K562 (cell line): ENCODE measurements at regions not wholly inside any gene's neighbourhood (a gene's known extent, or its start where the extent isn't known, plus 50 kb on each side); places are given as distances from the start of the nearest gene placed in this dataset.

ENCODE experiments used
- ATAC-seq: fragments of 200-7000 bp; cut with Tn5 transposase; 3 replicates; pipeline ENCODE4 v1.9.1; 2020; ENCODE audit warnings: moderate library complexity
- BruUV-seq: library from RNA; stranded (reverse); fragments of 400-500 nt; replicated peaks from 2 replicates; lab custom pipeline; 2021; lab: Mats Ljungman, UMichigan
- CTCF ChIA-PET: fragments of 300-600 bp; formaldehyde crosslinking; extraction: SDS; loops from one replicate; lab custom pipeline; 2021; ENCODE audit warnings: low intra/inter-chr PET ratio; lab: Yijun Ruan, JAX
- POLR2A ChIA-PET: fragments of 300-600, 350-650 bp; sonication (Branson Sonifier 250); formaldehyde crosslinking; extraction: SDS; loops from one replicate; lab custom pipeline; 2021; ENCODE audit warnings: antibody characterized with exemption, inconsistent platforms; lab: Yijun Ruan, JAX
- DNase-seq, 4 experiments: peaks; one replicate each; pipeline versions ENCODE4 v3.0.0 to v3.0.0-alpha.2; 2011 to 2018; ENCODE audit warnings: low spot score in 3 of 4, mixed read lengths in 3 of 4; ENCODE audit errors: extremely low read depth in 1 of 4
- FAIRE-seq: peaks from 2 replicates; lab custom pipeline; 2011; peaks lifted over from hg19 to GRCh38; lab: Jason Lieb, UNC
- H2AFZ ChIP-seq: 2 replicates; pipeline ENCODE4 v1.6.0; 2011; ENCODE audit warnings: low read depth, low read length, control low read depth, inconsistent platforms
- H3K27ac ChIP-seq: fragments of 200-600 bp; 3 replicates; pipeline ENCODE4 v1.8.0; 2011; ENCODE audit warnings: low read depth, mild to moderate bottlenecking, control low read depth, inconsistent platforms, low read length, moderate library complexity, mixed read lengths; ENCODE audit errors: extremely low read depth
- H3K27me3 ChIP-seq, 2 experiments: fragments of 300-600 bp in 1 of 2; 2 replicates in 1 of 2; 3 replicates in 1 of 2; pipeline versions ENCODE4 v1.6.0 to v1.8.0; 2011; ENCODE audit warnings: inconsistent platforms in 2 of 2, low read length in 2 of 2, mild to moderate bottlenecking in 1 of 2, mixed read lengths in 1 of 2, moderate library complexity in 1 of 2; ENCODE audit not compliant: control insufficient read depth in 2 of 2, insufficient read depth in 2 of 2
- H3K36me3 ChIP-seq: fragments of 300-600 bp; 3 replicates; pipeline ENCODE4 v1.8.0; 2011; ENCODE audit warnings: mild to moderate bottlenecking, low read length, inconsistent platforms; ENCODE audit not compliant: control insufficient read depth, insufficient read depth
- H3K4me1 ChIP-seq, 2 experiments: fragments of 200-600 bp in 1 of 2; replicated peaks in 1 of 2; 2 replicates in 1 of 2; 3 replicates in 1 of 2; pipeline versions ENCODE4 v1.5.1 to v1.8.0; 2011; ENCODE audit warnings: inconsistent platforms in 2 of 2, low read length in 2 of 2, mild to moderate bottlenecking in 1 of 2, mixed read lengths in 1 of 2, moderate library complexity in 1 of 2; ENCODE audit not compliant: control insufficient read depth in 2 of 2, insufficient read depth in 2 of 2
- H3K4me2 ChIP-seq: 2 replicates; pipeline ENCODE4 v1.6.1; 2011; ENCODE audit warnings: low read length, control low read depth, inconsistent platforms, mixed read lengths; ENCODE audit not compliant: insufficient read depth
- H3K4me3 ChIP-seq: fragments of 200-600 bp; sonication (generic), shearing (Covaris generic); 2 replicates; pipeline ENCODE4 v1.5.1; 2016; ENCODE audit warnings: control low read depth, inconsistent platforms
- H3K79me2 ChIP-seq: fragments of 200-600 bp; 3 replicates; pipeline ENCODE4 v1.8.0; 2011; ENCODE audit warnings: low read length, inconsistent platforms; ENCODE audit not compliant: control insufficient read depth, insufficient read depth
- H3K9ac ChIP-seq, 2 experiments: 2 replicates each; pipeline versions ENCODE4 v1.6.0 to v1.6.1; 2011; ENCODE audit warnings: low read depth in 2 of 2, low read length in 2 of 2, control low read depth in 1 of 2, inconsistent platforms in 1 of 2, mild to moderate bottlenecking in 1 of 2, mixed read lengths in 1 of 2; ENCODE audit not compliant: insufficient read depth in 1 of 2
- H3K9me1 ChIP-seq: one replicate; pipeline ENCODE4 v1.6.0; 2011; ENCODE audit warnings: inconsistent platforms, mild to moderate bottlenecking, low read length, moderate library complexity; ENCODE audit not compliant: control insufficient read depth, insufficient read depth
- H3K9me3 ChIP-seq: replicated peaks from 2 replicates; pipeline ENCODE4 v1.5.1; 2011; ENCODE audit warnings: low read depth, low read length, inconsistent platforms; ENCODE audit not compliant: control insufficient read depth, insufficient read depth
- H4K20me1 ChIP-seq: replicated peaks from 2 replicates; pipeline ENCODE4 v1.6.1; 2011; ENCODE audit warnings: low read length, inconsistent platforms, mixed read lengths; ENCODE audit not compliant: control insufficient read depth, insufficient read depth
- ATF2 ChIP-seq: sonication (generic); formaldehyde crosslinking; IDR thresholded peaks from 2 replicates; pipeline ENCODE4 v1.8.1; 2022; ENCODE audit warnings: missing genetic modification reagents
- BRF1 ChIP-seq: IDR thresholded peaks from 3 replicates; pipeline ENCODE4 v1.6.1; 2011; ENCODE audit warnings: borderline replicate concordance, mild to moderate bottlenecking; ENCODE audit not compliant: insufficient read length; ENCODE audit errors: extremely low read depth
- CCNT2 ChIP-seq: IDR thresholded peaks from 2 replicates; pipeline ENCODE4 v1.6.1; 2011; ENCODE audit warnings: borderline replicate concordance, low read depth, mild to moderate bottlenecking, moderate library complexity, mixed read lengths, low read length; ENCODE audit not compliant: insufficient read length; ENCODE audit errors: extremely low read depth
- CEBPG ChIP-seq, 3 experiments: fragments of 200-800 bp in 1 of 3; sonication (Bioruptor generic) in 1 of 3; sonication (generic) in 1 of 3; formaldehyde crosslinking in 1 of 3; IDR thresholded peaks in 2 of 3; conservative IDR thresholded peaks in 1 of 3; 2 replicates each; pipeline versions ENCODE4 v1.6.1 to v1.8.0; 2016 to 2022; ENCODE audit warnings: missing compliant biosample characterization in 2 of 3, missing genetic modification characterization in 2 of 3, mild to moderate bottlenecking in 1 of 3, missing genetic modification reagents in 1 of 3
- MED1 ChIP-seq: sonication (generic); formaldehyde crosslinking; IDR thresholded peaks from 2 replicates; pipeline ENCODE4 v1.8.1; 2023; ENCODE audit warnings: missing genetic modification reagents, borderline replicate concordance
- MYC ChIP-seq, 2 experiments: fragments of 250-450 bp in 1 of 2; sonication (Bioruptor Pico) in 1 of 2; IDR thresholded peaks; 2 replicates each; pipeline versions ENCODE4 v1.5.1 to v1.6.1; 2012 to 2021; ENCODE audit warnings: low read depth in 2 of 2, borderline replicate concordance in 1 of 2, improper control_type of control experiment in 1 of 2, low read length in 1 of 2, mild to moderate bottlenecking in 1 of 2, moderate library complexity in 1 of 2
- STAT5A ChIP-seq: IDR thresholded peaks from 2 replicates; pipeline ENCODE4 v1.6.1; 2012; ENCODE audit warnings: low read length, inconsistent platforms, borderline replicate concordance
- XRCC5 ChIP-seq: fragments of 200-400 bp; formaldehyde crosslinking; IDR thresholded peaks from 2 replicates; pipeline ENCODE4 v1.6.1; 2017; ENCODE audit warnings: low read depth, mild to moderate bottlenecking, low read length
- ZBTB8A ChIP-seq: fragments of 450-650 bp; IDR thresholded peaks from 2 replicates; pipeline ENCODE4 v1.6.1; 2018; ENCODE audit warnings: mild to moderate bottlenecking, moderate library complexity; ENCODE audit not compliant: partially characterized antibody
- ZKSCAN1 ChIP-seq: fragments of 150-350 bp; IDR thresholded peaks from 2 replicates; pipeline ENCODE4 v1.6.1; 2016; ENCODE audit warnings: low read depth, low read length
- ZNF384 ChIP-seq: IDR thresholded peaks from 2 replicates; pipeline ENCODE4 v1.6.1; 2012; ENCODE audit warnings: low read depth, low read length, improper control_type of control experiment
- ZNF431 ChIP-seq: sonication (generic); formaldehyde crosslinking; IDR thresholded peaks from 2 replicates; pipeline ENCODE4 v1.8.0; 2022; ENCODE audit warnings: mild to moderate bottlenecking, missing genetic modification reagents
- ZNF699 ChIP-seq: fragments of 250-450 bp; sonication (Bioruptor Pico); IDR thresholded peaks from 2 replicates; pipeline ENCODE4 v1.8.0; 2021; ENCODE audit warnings: mild to moderate bottlenecking, moderate library complexity; ENCODE audit not compliant: insufficient replicate concordance
- ZNF707 ChIP-seq: fragments of 250-450 bp; sonication (Bioruptor Pico); conservative IDR thresholded peaks from 2 replicates; pipeline ENCODE4 v1.8.0; 2022; ENCODE audit warnings: inconsistent platforms, mild to moderate bottlenecking, moderate library complexity
- WGBS: fragments of 100-300 bp; shearing (Covaris generic); methylation state at CpG from one replicate; pipeline ENCODE4 v1.1.6; 2016; ENCODE audit warnings: low coverage, mixed read lengths; ENCODE audit not compliant: insufficient coverage; ENCODE audit errors: missing lambda C conversion rate; 5-methylcytosine and 5-hydroxymethylcytosine counted together
- in situ Hi-C: fragments of 300-500 bp; cut with MboI; formaldehyde crosslinking; loops from 4 replicates; pipeline ENCODE4 v1.15.0; 2018; ENCODE audit warnings: inconsistent platforms, mixed read lengths
- intact Hi-C: fragments of 100-400 bp; cut with micrococcal nuclease; formaldehyde crosslinking; loops from 2 replicates; pipeline ENCODE4 v1.14.2; 2022

- Histone ChIP-seq H3K79me2 (no peaks in the 10 kb centered on the region), H3K27me3 (no peaks in the 10 kb centered on the region), H3K9me3 (no peaks in the 10 kb centered on the region), H4K20me1 (no peaks in the 10 kb centered on the region), H3K4me2 (no peak overlapping the region), H3K27ac (no peak overlapping the region), H3K36me3 (no peaks in the 10 kb centered on the region), H3K9me1 (no peaks in the 10 kb centered on the region), H2AFZ (no peak overlapping the region), H3K4me1 (no peaks in the 10 kb centered on the region), H3K9ac (no peak overlapping the region), H3K4me3 (no peak overlapping the region)
- intact Hi-C loops (no loop called here), in situ Hi-C loops (no loop called here)
- WGBS = 0% methylated on average over 5 of the region's 5 CpGs
- no TSS peak for BruUV-seq
- CTCF ChIA-PET = no interaction called here
- DNase-seq (no peak), FAIRE-seq (no peak), ATAC-seq (no peak)
- no peak for TF ChIP-seq ZNF707
- TF ChIP-seq CCNT2 = no peak
- no peak for TF ChIP-seq MYC (IDR thresholded peaks at IDR 0.05; ENCODE audit: low read depth, low read length)
- no peak for TF ChIP-seq MYC (CRISPR knock-in tag; IDR thresholded peaks at IDR 0.05; ENCODE audit: borderline replicate concordance, low read depth)
- TF ChIP-seq ZNF699 = no peak
- POLR2A ChIA-PET = no interaction called here
Measured at GRCh38 chr6:48613231-48613949, 502.4 kb upstream of the PTCHD4 start.

DNA sequence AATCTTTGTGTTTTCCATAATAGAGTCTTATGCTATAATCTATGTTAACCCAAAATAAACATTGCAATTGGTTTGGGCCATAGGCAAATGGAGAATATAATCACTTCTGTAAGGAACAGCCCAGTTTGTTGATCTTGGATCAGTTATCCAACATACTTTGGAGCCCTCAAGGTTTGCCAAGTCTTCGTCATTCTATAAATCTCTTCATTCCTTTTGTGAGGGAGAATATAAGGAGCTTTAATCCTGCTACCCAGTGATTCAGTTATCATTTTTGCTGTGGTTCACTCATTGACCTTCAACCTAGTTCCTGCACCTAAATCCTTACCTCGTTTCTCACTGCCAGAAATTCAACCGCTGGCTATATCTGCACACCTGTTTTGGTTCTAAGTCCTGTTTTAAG lies 500.3 kb upstream of the PTCHD4 start:
- H2AFZ ChIP-seq = no peak overlapping the region
- no TSS peak for BruUV-seq
- TF ChIP-seq MED1 (CRISPR knock-in tag) (no peak), ZNF431 (CRISPR knock-in tag) (no peak), STAT5A (no peak), XRCC5 (no peak), ATF2 (CRISPR knock-in tag) (no peak), BRF1 (no peak), CEBPG (CRISPR knock-in tag; IDR thresholded peaks at IDR 0.05) (no peak), CEBPG (tag; conservative IDR thresholded peaks at IDR 0.05 in 1 of 2, IDR thresholded peaks at IDR 0.05 in 1 of 2) (no peak), ZNF384 (no peak), ZBTB8A (no peak), ZKSCAN1 (no peak)

More for the DNA sequence above, 500.3 kb upstream of the PTCHD4 start:
- Histone ChIP-seq H4K20me1 (no peaks in the 10 kb centered on the region), H3K9ac (no peak overlapping the region), H3K79me2 (no peaks in the 10 kb centered on the region), H3K27ac (no peak overlapping the region), H3K4me2 (no peak overlapping the region), H3K4me3 (no peak overlapping the region), H3K9me3 (no peaks in the 10 kb centered on the region), H3K9me1 (no peaks in the 10 kb centered on the region), H3K4me1 (no peaks in the 10 kb centered on the region), H3K27me3 (no peaks in the 10 kb centered on the region), H3K36me3 (no peaks in the 10 kb centered on the region)
- 0% methylated on average over 3 of the region's 3 CpGs for WGBS
- CTCF ChIA-PET = no interaction called here
- POLR2A ChIA-PET = no interaction called here
- intact Hi-C loops (no loop called here), in situ Hi-C loops (no loop called here)
- FAIRE-seq (no peak), ATAC-seq (no peak), DNase-seq (no peak)
